ENCODE measurements at regions not wholly inside any gene's neighbourhood (a gene's known extent, or its start where the extent isn't known, plus 50 kb on each side); places are given as distances from the start of the nearest gene placed in this dataset.

GRCh38 chr11:27234043-27234668 lies 128.9 kb downstream of the CCDC34 start:
- TF ChIP-seq SUZ12 (IDR thresholded peaks at IDR 0.05): no peak
- TF ChIP-seq BHLHE40 (IDR thresholded peaks at IDR 0.05; ENCODE audit: borderline replicate concordance): no peak
- TF ChIP-seq SP1 (IDR thresholded peaks at IDR 0.05): no peak
- TF ChIP-seq ARNT (IDR thresholded peaks at IDR 0.05): no peak
- no peak for TF ChIP-seq FOXM1 (IDR thresholded peaks at IDR 0.05; ENCODE audit: borderline replicate concordance)
- no peak for TF ChIP-seq PKNOX1 (IDR thresholded peaks at IDR 0.05)
- TF ChIP-seq FOXK2 (IDR thresholded peaks at IDR 0.05): no peak
- no peak for TF ChIP-seq TARDBP (IDR thresholded peaks at IDR 0.05)
- no peak for TF ChIP-seq NFRKB (IDR thresholded peaks at IDR 0.05)
